IPS DF 4.7 (cell line): ENCODE measurements at regions not wholly inside any gene's neighbourhood (a gene's known extent, or its start where the extent isn't known, plus 50 kb on each side); places are given as distances from the start of the nearest gene placed in this dataset.

ENCODE experiments used
- DNase-seq: peaks from one replicate; pipeline ENCODE4 v3.0.0-alpha.2; 2013; ENCODE audit warnings: low spot score; ENCODE audit errors: extremely low read depth

DNA sequence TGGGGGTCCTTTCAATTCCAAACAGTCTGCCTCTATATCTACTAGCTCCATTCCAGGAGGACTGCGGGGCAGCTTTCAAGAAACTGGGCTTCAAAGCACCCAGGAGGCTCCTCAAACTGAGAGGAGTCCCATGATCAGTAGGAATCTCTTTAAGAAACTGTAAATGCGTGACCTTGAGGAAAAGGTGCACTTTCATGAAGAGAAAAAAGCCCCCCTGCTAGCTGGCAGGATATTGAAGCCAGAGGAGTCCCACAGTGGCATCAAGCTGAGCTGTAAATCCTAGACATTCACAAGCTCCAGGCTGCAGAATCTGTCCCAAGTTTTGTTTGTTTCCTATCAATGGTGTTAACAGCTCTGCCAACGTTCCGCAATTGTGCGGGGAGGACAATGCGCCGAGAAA lies 790.1 kb downstream of the SLC4A3 start:
- peak; percentile 36 for DNase-seq

GRCh38 chr2:220419647-220420046 lies 792.2 kb downstream of the SLC4A3 start:
- DNase-seq: no peak

DNA sequence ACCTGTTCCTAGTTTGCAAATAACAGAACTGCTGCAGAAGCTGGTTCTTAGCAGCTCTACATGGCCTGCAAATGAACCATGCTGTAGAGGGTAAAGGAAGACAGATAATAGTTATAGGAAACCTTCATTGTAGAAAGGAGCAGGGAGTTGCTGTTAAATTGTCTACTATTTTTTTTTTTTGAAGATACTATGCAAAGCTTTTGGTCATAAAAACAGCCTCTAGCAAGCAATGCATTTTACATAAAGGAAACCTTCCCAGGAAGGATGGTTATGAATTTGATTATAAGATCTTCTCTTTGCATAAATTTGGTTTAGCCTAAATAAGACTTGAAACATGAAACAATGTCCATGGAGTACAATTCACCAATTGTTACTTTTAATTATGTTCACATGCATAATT lies 793.4 kb downstream of the SLC4A3 start:
- DNase-seq: no peak

GRCh38 chr2:220422676-220423075 lies 795.2 kb downstream of the SLC4A3 start:
- no peak for DNase-seq

DNA sequence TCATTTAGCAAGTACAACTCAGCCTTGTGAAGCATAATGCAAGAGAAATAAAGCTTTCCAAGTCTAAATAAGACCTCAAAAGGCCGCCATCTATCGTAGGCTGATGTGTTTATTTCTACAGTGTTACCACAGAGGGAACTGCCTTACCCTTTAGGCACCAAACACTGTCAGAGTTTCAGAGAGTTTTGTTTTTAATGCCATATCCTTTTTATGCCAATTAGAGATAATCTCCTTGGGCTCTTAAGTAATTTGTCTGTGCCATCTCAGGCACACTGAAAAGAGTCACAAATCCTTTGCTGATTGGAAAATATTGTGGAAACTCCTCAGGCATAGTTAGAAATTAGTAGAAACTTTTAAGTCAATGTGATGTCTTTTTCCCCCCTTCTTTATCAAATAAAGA lies 797.1 kb downstream of the SLC4A3 start:
- no peak for DNase-seq

GRCh38 chr2:220432645-220433044 lies 805.2 kb downstream of the SLC4A3 start:
- no peak for DNase-seq

- DNase-seq: no peak
These were observed 805.7 kb downstream of the SLC4A3 start for GRCh38 chr2:220433131-220433530.

DNA sequence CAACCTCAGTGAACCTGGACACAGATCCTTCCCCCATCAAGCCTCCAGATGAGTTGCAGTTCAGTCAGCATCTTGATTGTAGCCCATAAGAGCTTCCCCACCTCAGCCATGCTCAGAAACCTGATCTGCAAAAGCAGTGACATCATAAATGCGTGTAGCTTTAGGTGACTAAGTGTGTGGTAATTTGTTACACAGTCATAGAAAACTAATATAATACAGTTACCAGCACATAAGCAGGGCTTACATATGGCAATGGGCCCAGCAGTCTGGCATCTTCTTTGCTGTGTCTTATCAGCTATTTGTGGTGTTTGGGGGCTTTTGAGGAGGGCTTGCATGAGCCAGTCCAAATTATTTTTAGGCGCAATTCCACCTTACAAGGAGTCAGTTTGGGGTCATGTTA lies 807.0 kb downstream of the SLC4A3 start:
- DNase-seq: no peak

GRCh38 chr2:220437938-220438337 lies 810.5 kb downstream of the SLC4A3 start:
- no peak for DNase-seq

DNA sequence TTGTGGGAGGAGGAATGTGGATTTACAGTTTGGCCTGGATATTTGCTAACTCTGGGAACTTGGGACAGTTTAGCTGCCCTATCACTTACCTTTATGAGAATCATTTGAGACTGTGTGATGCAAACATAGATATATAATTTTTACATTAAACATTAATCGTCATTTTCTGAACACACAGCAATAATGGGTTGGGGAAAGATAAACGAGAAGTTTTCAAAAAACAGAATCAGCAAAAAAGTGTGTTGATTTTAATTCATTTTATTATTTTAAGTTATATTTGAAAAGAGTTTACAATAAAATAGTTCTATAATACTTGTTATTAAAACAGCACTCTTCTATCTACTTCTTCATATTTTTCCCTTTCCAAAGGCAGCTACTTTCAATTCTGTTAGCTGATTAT lies 813.3 kb downstream of the SLC4A3 start:
- DNase-seq: no peak

- no peak for DNase-seq
These were observed 814.0 kb downstream of the SLC4A3 start for GRCh38 chr2:220441404-220441803.

DNA sequence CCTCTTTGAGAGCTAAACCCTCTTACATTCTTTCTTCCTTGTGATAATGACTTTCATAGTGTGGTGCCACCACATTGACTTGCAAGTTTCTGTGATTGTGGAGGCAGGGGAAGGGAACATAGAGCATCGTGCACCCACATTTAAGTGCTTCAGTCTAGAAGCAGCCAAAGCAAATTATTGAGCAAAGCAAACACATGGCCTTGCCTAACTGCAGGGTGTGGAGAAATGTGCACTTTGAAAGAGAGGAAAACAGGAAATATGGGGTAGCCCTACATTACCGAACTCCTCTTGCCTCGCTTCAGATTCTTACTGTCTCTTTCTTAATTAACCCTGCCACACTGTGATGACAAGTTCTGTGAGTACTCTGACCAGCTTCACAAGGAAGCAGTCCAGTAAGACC lies 814.6 kb downstream of the SLC4A3 start:
- no peak for DNase-seq

- no peak for DNase-seq
These were observed 818.1 kb downstream of the SLC4A3 start for GRCh38 chr2:220445429-220446105.

GRCh38 chr2:220446106-220446712 lies 818.8 kb downstream of the SLC4A3 start:
- no peak for DNase-seq

DNA sequence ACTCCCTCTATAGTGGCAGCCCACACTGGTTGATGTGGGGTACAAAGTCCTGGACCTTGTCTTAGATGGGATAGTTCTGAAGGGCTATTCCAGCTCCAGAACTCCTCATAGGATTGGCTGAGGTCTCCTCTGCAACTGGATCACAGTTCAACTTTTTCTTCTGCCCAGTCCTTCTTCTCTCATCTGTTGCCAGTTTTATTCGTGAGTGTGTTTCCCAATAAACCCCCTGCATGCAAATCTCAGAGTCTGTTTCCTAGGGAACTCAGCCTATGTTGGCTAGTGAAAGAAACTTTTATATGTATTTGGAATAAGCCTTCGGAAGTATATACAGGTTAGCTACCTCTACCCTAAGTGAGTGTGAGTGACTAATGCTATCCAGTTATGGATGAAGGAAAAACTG lies 823.4 kb downstream of the SLC4A3 start:
- DNase-seq: no peak

GRCh38 chr2:220451438-220451837 lies 824.0 kb downstream of the SLC4A3 start:
- no peak for DNase-seq

DNA sequence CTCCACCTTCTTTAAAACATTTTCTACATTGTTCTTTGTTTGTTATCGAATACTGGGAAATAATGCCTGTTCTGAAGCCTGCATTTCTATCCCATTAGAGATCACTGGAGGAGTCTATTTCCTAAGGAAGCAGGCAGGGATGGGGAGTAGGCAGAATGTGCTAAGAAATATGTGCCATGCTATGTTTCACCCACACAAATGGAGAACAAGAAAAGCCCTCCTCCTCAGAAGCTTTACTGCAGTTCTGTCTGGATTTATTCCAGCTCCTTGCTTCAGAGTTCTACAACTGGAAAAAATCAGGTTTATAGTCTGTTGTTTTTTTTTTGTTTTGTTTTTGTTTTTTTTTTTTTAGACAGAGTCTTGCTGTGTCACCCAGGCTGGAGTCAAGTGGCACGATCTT lies 825.1 kb downstream of the SLC4A3 start:
- DNase-seq: no peak

DNA sequence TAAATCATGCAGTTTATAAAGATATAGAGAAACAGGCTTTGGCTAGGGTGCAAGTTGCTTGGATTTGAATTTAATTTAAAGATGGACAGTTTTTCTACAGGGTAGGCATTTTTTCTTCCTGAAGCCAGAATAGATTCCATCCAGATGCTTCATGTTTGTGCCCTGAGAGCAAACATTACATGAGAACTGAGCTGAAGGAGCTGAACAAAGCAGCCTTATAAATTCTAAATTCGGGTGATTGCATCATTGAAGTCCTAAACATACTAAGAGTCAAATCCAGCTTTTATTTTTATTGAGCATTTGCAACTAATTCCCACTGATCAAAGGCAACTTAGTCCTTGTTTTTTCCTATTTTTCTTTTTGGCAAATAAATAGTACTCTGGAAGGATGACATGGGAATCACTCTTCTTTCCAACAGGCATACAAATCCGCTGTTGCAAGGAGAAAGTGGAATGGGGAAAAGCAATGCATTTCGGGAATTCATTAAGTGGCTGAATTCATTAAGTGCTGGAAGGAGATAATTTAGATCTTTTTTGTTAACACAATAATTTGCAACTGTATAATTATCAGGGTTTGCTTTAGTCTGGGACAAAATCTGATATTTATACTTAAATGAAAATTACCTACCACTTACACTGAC lies 828.0 kb downstream of the SLC4A3 start:
- no peak for DNase-seq

GRCh38 chr2:220458051-220458450 lies 830.6 kb downstream of the SLC4A3 start:
- no peak for DNase-seq

GRCh38 chr2:220460257-220460985 lies 833.0 kb downstream of the SLC4A3 start:
- peak; percentile 5 for DNase-seq

DNA sequence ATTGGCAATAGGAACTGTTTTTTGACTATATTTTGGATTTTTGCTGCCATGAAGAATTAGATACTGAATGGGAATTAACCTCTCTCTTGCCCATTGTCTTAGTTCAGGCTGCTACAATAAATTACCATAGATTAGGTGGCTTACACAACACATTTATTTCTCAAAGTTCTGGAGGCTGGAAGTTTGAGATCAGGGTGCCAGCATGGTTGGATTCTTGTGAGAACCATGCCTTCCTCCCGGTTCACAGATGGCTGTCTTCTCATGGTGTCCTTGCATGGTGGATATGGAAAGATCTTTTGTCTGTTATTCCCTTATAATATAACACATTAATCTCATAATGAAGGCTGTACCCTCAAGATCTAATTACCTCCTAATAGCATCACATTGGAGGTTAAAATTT lies 836.4 kb downstream of the SLC4A3 start:
- no peak for DNase-seq

GRCh38 chr2:220465700-220466099 lies 838.3 kb downstream of the SLC4A3 start:
- no peak for DNase-seq
